NCI-H345 (cell line): ENCODE measurements at regions not wholly inside any gene's neighbourhood (a gene's known extent, or its start where the extent isn't known, plus 50 kb on each side); places are given as distances from the start of the nearest gene placed in this dataset.
"Not testable (repeated sequence)": the region's sequence is repeated elsewhere in the genome, so short reads cannot be mapped to it uniquely, and the experiment has no call there.

Experiments used
- DNase-seq: peaks from one replicate; lab custom pipeline; 2025; lab: John Stamatoyannopoulos, UW

DNA sequence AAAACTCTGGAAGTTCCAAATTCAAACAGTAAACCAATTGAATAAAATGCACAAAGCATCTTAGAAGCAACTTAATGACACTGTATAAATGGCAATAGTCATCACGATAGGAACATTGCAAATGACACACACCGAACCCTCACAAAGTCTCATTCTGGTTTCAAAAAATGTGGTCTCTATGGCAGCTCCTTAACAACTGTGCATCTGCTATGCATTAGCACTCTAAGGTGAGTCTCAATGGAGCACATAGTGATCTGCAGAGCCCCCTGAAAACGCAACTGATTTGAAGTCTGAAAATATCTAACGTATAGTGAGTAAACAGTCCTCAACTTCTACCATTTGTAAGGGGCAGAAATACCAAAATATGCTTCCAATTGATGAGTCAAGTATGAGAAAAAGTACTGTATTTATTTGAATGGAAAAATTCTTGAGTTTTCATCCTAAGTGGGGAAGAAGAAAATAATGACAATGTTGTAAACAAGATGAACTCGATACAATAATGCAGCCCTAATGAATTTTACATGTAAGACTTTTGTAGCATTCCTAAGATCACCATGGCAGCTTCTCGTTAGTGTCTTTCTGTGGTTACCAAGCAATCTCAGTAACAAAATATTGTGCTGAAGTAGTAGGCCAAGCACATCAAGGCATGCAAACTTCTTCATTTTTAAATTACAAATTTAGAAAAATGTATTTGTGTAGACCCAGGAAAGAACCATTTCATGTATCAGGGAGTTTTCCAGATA is 517.5 kb upstream of the FAM174A start:
- DNase-seq = no peak

DNA sequence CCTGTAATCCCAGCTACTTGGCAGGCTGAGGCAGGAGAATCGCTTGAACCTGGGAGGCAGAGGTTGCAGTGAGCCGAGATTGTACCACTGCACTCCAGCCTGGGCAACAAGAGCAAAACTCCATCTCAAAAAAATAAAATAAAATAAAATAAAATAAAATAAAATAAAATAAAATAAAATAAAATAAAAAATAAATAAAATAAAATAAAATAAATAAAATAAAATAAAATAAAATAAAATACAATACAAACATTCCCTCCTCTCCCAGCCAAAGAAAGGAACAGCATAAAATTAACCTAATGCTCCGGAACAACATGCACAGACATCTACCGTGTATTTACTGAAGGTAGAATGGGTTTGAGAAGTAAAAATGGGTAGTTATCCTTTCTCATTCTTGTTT is 521.9 kb upstream of the FAM174A start:
- not testable (repeated sequence) for DNase-seq

DNA sequence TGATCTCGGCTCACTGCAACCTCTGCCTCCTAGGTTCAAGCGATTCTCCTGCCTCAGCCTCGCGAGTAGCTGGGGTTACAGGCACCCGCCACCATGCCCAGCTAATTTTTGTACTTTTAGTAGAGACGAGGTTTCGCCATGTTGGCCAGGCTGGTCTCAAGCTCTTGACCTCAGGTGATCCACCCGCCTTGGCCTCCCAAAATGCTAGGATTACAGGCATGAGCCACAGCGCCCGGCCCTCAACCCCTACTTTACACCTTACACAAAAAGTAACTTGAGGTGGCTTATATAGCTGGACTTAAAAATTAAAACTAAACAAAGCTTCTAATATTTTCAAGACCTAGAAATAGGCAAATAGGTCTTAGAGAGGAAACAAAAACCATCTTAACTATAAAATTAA is 524.0 kb upstream of the FAM174A start:
- DNase-seq = not testable (repeated sequence)

DNA sequence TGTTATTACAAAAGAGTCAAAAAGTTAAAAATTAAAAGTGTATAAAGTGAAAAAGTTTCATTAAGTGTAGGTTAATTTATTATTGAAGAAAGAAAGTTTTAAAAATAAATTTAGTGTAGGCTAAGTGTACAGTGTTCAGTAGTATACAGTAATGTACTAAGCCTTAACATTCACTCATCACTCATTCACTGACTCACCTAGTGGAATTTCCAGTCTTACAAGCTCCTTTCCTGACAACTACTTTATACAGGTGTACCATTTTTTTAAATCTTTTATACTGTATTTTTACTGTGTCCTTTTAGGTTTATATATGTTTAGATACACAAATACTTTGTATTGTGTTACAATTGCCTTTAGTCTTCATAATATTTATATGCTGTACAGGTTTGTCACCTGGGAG is 530.2 kb upstream of the FAM174A start:
- DNase-seq = no peak

DNA sequence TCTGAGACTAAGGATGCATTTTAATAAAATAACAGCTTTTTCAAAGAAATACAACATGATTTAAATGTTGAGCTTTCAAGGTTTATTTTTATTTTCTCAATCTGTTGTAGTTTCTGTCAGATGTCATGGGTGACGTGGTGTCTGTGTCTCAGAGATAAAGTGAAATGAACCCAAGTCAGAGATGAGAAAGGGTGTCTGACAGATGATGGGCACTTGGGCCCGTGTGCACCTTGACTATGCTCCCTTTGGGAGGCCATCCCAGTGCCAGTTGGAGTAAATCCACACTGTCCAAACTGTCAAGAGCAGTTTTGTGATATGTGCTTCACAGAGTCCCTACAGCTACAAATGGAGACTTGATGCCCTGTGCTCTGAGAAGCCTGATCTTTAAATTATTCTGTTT is 536.9 kb upstream of the FAM174A start:
- DNase-seq = no peak

DNA sequence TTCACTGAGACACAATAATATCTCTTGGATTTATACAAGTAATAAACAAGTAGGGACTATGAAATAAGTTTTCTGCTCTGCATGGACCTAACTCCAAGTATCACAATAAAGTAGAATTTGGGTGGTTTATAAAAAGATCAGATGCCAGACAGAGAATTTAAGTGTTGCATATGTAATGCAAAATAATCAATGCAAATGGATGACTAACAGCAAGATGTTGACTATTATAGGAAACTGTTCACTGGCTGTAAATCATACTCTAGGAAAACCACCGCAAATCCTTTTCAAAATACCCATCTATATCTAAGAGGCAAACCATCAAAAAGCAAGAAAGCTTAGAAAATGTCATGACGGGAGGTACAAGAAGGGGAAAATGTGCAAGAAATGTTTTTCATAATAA is 539.8 kb upstream of the FAM174A start:
- DNase-seq = no peak

DNA sequence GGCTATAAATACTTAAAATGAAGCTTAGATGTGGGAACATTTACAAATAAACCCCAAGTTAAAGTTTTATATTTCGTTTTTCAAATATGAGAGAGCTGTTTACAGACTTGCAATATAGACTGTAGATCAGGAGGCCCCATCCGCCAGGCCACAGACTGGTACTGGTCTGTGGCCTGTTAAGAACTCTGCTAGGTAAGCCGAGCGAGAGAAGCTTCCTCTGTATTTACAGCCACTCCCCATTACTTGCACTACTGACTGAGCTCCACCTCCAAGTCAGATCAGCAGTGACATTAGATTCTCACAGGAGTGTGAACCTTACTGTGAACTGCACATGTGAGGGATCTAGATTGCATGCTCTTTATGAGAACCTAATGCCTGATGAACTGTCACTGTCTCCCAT is 561.4 kb upstream of the FAM174A start:
- no peak for DNase-seq

DNA sequence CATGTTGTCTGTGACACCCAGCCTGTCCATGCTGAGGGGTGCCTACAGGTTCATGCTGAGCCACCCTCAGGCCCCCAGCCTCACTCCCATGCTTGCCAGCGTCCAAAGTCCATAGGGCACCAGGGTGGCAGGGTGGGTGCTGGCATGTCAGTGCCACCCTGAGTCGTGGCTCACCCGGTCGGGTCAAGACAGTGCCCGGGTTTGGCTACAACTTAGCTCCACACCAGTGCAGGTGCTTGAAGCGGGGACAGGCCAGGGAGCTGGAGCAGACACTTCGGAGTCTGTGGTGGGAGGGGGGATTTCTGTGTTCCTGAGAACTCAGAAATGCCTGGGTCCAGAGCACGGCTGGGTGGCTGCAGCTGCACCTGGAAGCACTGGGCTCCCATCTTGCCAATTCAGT is 579.2 kb upstream of the FAM174A start:
- DNase-seq = no peak

DNA sequence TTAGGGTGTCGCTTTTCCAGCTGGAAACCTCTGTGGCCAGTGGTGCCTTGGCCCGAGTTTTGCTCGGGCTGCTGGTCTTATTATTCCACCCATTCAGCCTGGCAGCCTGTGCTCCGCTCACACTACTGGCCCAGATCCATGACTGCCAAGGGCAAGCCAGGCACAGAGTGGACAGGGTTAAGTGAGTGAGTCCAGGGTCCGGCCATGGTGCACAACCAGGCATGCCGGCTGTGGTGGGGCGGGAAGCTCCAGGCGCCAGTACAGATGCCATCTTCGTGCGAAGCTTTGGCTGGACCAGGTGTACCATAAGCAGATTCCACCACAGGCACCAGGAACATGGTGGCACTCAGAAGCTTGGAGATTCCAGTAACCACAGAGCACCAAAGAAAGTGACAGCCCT is 580.2 kb upstream of the FAM174A start:
- no peak for DNase-seq

DNA sequence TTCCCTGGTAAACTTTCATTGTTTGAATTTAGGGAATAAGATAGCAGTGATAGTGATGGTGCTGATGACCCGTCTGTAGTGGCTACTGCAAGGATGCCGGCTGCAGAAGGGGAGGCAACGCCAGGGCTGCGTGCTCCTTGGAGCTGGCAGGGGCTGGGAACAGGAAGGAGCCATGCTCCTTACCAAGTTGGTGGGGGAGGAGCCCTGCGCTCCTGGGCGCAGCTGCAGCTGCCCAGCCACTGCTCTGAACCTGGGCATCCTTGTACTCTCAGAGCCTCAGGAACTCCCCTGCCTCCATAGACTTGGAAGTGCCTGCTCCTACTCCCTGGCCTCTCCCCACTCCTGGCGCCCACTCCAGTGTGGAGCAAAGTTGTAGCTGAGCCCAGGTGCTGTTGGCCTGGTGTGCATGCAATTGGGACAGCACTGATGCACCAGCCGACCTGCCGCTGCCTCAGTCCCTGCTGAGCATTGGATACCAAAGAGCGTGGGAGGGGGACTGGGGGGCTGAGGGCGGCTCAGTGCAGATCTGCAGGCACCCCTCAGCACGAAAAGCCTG is 585.1 kb upstream of the FAM174A start:
- DNase-seq = no peak

DNA sequence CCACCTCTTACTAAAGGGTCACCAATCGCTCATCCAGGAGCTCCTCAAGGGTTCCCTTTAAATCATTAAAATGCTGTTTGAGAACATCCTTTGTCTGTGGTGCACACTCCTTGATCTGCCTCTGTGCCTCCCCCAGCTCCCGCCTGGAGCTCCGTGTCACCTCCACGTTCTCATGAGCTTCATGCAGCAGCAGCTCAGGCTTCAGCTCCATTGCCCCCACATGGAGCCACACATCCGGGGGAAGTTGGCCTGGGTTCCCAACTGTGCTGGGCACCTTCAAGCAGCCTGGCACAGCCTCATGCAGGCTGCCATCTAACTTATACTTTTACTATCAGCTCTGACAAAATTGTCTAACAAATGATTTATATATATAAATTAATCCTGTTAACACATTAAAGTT is 585.8 kb upstream of the FAM174A start:
- DNase-seq = no peak

DNA sequence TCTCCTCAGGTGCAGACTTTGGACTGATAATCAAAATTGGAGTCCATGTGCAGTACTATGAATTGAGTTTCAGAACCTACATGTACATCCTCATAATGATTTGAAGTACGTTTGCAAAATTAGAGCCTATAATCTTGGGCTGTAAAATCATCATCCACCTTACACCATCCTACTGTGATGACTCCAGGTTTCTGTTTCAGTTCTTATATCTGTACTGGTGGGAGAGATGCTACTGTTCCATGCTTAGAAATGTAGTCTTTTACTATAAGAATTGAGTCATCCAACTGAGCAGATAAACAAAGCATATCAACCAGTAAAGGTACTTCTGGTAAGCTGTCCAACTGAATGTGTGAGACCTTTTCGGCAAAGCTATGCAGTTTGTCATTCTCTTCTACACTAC is 586.3 kb upstream of the FAM174A start:
- DNase-seq = no peak

DNA sequence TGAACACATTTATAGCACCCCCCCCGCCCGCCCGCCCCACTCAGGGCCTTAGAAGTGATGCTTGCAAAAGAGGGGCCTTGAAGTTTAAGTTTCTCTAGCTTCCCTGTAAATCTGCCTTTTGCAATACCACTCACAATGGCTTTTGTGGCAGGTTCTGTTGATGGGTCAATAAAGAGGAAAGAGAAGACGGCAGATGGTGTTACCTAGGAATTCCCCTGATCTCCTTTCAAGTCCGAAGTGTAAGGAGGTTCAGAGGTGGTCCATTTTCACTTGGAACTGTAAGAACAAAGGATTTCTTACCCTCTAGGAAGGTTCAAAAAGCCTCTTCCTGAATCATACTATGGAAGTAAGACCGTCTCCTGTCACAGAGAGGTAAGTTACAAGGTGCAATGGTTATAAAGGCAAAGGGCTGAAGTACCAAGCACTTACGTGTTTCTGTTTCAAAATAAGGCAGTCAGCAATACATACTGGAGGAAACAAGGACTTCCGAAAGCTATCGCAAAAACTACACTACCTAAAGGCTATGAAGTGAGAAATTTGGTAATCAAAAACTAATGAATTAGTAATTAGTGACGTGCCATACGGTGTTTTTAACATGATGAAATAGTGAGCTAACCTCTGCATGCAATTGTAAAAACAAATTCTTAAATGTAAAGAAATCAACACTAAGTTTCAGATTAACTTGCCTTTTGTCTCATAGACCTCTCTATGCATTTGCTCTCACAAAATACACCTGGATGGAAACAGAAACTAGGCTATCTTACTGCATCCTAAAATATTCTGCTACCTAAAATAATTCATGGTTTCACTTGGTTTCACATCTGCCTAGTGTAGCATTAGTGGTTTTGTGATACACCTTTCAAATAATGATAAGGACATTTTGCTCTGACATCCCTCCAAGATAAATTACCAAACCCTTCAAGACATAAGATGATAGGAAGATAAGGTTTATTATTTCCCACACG is 589.4 kb upstream of the FAM174A start:
- no peak for DNase-seq

DNA sequence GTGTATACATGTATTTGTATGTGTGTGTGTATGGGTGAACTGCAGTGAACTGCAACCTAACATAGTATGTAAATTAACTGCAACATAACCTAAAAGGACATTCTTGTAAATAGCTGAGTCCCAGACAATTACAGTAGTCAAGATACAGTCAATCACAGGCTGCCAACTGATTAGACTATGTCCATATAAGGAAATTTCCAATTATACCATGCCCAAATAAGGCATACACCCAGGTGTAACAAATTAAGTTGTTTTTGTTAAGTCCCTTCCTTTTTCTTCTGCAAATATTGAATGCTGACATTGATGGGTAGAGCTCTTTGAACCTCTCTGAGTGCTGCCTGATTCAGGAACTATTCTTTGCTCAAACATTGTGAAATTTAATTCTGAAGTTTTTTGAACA is 594.6 kb upstream of the FAM174A start:
- DNase-seq = no peak

DNA sequence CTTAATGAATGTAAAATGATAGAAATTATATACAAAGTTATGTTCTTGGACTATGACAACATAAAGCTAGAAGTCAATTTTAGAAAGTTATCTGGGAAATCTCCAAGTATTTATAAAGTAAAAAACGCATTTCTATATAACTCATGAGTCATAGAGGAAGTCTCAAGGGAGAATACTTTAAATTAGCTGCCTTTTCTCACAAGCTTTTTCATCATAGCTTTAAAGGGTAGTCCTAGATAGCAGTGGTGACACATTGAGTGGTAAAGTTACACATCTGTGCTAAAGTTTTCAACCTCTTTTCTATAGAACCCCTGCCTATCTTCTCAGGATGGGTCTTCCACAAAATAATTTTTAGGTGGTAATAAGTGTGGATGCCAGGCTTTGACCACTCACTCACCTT is 598.3 kb upstream of the FAM174A start:
- DNase-seq = no peak

DNA sequence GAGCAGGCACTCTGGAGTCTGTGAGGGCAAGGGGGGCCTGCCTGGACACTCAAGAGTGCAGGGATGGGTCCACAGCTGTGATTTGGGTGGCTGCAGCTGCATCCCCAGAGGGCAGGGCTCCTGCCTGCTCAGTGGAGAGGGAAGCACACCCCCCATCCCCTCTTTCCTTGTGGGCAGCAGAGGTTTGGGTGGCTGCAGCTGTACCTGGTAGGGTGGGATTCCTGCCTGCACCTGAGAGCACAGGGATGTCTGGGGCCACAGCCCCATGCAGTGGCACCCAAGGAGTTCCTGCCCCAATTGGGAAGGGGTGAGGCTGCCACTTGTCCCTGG is 605.4 kb upstream of the FAM174A start:
- no peak for DNase-seq

DNA sequence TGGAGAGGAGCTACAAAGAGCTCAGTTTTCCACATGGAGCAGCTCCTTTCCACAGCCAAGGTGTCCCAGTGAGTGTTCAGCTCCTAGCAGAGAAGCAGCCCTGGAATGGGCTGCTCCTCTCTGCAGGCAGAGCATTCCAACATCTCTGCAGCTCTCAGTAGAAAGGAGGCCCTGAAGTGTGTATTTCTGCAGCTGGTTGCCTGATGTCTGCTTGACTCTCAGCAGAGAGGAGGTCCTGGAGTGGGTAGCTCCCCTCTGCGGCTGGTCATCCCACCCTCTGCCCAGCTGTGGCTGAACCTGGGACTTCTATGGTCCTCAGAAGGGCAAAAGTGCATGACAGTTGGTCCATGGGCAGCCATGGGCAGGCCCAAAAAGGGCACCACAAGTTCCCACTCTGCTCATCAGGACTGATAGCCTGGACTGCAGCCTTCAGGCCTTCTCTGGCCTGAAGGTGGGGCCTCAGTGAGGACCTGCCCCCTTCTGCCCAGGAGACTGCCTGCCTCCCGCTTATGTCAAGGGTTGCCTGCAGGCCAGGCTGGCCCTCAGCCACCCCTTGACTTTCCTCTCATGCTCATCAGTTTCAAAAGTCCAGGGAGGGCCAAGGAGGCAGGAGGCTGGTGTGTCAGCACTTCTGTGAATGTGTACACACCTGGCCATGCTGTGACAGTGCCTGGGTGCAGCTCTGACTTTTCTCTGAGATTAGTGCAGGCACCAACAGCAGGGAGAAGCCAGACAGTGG is 605.9 kb upstream of the FAM174A start:
- DNase-seq = no peak

DNA sequence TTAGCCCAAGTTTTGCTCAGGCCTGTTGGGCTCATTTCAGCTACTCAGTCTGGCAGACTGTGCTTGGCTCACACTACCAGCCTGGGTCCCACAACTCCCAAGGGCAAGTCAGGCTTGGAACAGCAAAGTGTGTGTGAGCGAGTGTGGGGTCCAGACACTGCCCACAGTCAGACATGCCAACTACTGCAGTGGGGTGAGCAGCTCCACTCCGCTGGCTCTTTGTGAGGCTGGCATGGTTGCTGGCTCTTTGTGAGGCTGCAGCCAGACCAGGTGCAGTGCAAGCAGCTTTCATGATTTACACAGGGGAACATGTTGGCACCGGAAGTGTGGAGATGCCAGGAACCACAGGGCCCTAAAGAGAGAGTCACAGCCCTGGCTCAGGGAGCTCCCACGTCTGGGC is 606.7 kb upstream of the FAM174A start:
- DNase-seq = no peak

DNA sequence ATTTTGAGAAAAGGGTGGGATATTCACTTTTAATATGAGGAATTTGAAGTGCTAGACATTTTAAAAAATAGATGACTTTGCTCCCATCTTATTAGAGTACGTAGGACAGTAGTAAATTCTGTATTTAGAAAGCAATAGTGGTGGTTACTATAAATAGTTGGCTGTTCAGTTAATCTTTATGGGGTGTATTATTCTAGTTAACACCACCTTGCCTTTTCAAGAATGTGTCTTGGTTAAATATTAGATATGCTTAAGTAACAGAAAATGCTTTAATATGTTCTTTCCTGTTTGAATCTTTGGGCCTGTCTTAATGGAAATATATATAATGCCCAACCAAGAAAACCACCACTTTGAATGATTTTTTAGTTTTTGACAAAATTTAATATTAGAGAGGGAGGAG is 608.7 kb upstream of the FAM174A start:
- DNase-seq = no peak

DNA sequence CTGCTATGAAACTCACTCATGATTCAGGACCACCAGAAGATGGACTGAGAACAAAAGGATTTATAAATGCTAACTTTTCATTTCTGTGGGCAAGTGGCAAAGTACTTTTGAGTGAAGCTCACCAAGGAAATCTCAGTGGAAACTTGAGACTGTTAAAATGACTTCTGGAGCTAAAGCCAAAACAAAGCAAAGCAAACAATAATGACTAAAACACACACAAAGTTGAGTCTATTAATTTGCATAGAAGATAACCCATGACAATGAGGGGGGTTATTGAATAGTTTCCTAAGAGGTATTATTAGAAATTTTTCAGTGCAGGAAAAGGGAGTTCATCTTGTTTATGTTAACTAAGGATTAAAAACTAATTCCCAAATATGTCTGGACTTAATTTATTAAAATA is 612.8 kb upstream of the FAM174A start:
- no peak for DNase-seq

DNA sequence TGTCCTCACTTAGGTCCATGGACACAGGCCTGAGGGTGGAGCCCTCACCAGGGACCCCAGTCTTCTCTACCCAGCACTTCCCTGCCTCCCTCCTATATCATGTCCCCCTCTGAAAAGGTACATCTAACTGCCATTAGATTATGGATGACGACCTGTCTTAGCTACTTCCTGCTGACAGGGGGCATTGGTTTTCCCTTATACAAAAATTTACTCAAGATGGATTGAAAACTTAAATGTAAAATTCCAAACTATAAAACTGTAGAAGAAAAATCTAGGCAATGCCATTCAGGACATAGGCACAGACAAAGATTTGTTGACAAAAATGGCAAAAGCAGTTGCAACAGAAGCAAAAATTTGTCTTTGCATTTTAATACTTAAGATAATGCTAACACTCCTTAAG is 623.2 kb upstream of the FAM174A start:
- DNase-seq = no peak

DNA sequence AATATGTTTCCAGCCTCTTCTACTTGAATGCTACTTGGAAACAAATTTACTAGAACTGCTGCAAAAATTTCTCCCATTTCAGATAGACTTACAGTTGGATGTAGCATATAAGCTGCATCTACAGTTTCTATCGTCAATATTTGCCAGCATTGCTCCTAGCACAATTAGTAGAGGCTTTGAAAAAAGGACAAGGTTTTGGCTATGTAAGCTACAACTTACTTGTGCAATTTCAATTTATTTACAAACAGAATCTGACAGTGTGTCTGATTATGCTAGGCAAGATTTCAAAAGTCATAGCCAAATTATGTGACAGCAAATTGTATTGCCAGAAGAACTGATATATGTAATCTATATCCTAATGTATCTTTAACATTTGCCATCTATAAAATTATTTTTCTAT is 628.4 kb upstream of the FAM174A start:
- no peak for DNase-seq

DNA sequence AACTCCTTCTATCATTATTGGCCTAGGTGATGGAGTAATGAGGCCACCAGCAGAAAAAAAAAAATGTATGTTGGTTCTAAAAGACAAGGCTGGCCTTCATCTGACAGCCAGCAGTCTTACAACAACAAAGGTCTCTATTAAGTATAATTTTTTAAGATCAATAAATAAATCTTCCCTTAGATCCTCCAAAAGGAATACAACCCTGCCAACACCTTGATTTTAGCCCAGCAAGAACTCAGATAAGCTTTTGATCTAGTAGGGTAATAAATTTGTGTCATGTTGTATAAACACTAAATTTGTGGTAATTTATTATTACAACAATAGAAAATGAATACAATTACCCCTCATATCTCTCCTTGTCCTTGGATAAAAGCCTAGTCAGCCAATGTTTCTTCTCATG is 633.2 kb upstream of the FAM174A start:
- DNase-seq = no peak
